ENCODE measurements at regions not wholly inside any gene's neighbourhood (a gene's known extent, or its start where the extent isn't known, plus 50 kb on each side); places are given as distances from the start of the nearest gene placed in this dataset.
A peak's percentile ranks its signal among the peaks of the same experiment; 100 is the strongest.

GRCh38 chr1:182121787-182122186 is 60.3 kb upstream of the ZNF648 start:
- Mint-ChIP-seq H3K4me1 (0 out of 4 replicates have a peak, but pooled peaks cover 0 to 2% of the 10 kb centered on the region in 2 experiments), H3K9me3 (no peaks in the 10 kb centered on the region), H3K36me3 (ENCODE audit: insufficient read depth in 1 of 3, low read depth in 3 of 3) (no peaks in the 10 kb centered on the region), H3K27me3 (ENCODE audit: low read depth) (no peaks in the 10 kb centered on the region; the same call in 1 of the 2 replicates), H3K4me3 (no peak overlapping the region), H3K27ac (peak overlapping the region in 1 of 3 experiments; percentile 9; a peak in 1 of 7 replicates)
- Histone ChIP-seq H3K4ac (ENCODE audit: low read depth, low read length) (no peak overlapping the region), H2AK5ac (ENCODE audit: insufficient read length, low read length) (no peak overlapping the region), H3K27ac (ENCODE audit: insufficient read length, low read depth, low read length) (no peak overlapping the region), H3K56ac (ENCODE audit: insufficient read length, low read depth, low read length) (no peak overlapping the region), H3K4me2 (ENCODE audit: insufficient read depth, insufficient read length, low read length) (no peak overlapping the region), H3K23me2 (ENCODE audit: insufficient read length, low read depth, low read length, poor library complexity, severe bottlenecking) (no peaks in the 10 kb centered on the region), H2AFZ (ENCODE audit: low read length) (no peak overlapping the region), H4K8ac (replicated peaks; ENCODE audit: insufficient read length, low read depth, low read length) (no peak overlapping the region), H2BK20ac (ENCODE audit: low read depth, low read length, poor library complexity, severe bottlenecking) (no peak overlapping the region), H3K18ac (ENCODE audit: insufficient read length, low read depth, low read length) (no peak overlapping the region), H3K9me3 (ENCODE audit: control insufficient read depth, low read depth, low read length) (no peaks in the 10 kb centered on the region), H3K4me1 (ENCODE audit: insufficient read depth, low read length) (no peaks in the 10 kb centered on the region), H2BK12ac (ENCODE audit: insufficient read length, low read depth, low read length) (no peak overlapping the region), H3K79me2 (ENCODE audit: insufficient read depth, low read length) (no peaks in the 10 kb centered on the region), H3K79me1 (ENCODE audit: insufficient read depth, low read depth, low read length, poor library complexity, severe bottlenecking) (no peaks in the 10 kb centered on the region), H3K14ac (ENCODE audit: insufficient read depth, low read length) (no peak overlapping the region), H4K5ac (ENCODE audit: insufficient read length, low read depth, low read length) (no peak overlapping the region), H3K27me3 (ENCODE audit: insufficient read depth, low read length) (no peaks in the 10 kb centered on the region), H3K23ac (ENCODE audit: insufficient read length, low read depth, low read length) (no peak overlapping the region), H4K20me1 (ENCODE audit: control insufficient read depth, insufficient read depth, insufficient read length) (no peaks in the 10 kb centered on the region), H4K91ac (ENCODE audit: insufficient read length, low read depth, low read length) (no peak overlapping the region), H2BK15ac (ENCODE audit: low read depth, low read length) (no peak overlapping the region), H2BK5ac (ENCODE audit: insufficient read length, low read length) (no peak overlapping the region), H2BK120ac (ENCODE audit: low read depth, low read length, poor library complexity, severe bottlenecking) (no peak overlapping the region), H3T11ph (ENCODE audit: low read length) (no peak overlapping the region), H3K9ac (ENCODE audit: extremely low read depth, insufficient read length, low read length) (no peak overlapping the region)
- WGBS (ENCODE audit: extremely low coverage, insufficient read length, low lambda C conversion rate) = no CpG with 5 or more reads among the region's 2 CpGs
- no peak for DNase-seq
- TF ChIP-seq CTCF (conservative IDR thresholded peaks at IDR 0.05) = no peak

All from H9 (cell line).